CMK (cell line): ENCODE measurements at regions not wholly inside any gene's neighbourhood (a gene's known extent, or its start where the extent isn't known, plus 50 kb on each side); places are given as distances from the start of the nearest gene placed in this dataset.

Experiments
- DNase-seq: peaks from one replicate; pipeline ENCODE4 v3.0.0-alpha.2; 2010; ENCODE audit warnings: low read depth

DNA sequence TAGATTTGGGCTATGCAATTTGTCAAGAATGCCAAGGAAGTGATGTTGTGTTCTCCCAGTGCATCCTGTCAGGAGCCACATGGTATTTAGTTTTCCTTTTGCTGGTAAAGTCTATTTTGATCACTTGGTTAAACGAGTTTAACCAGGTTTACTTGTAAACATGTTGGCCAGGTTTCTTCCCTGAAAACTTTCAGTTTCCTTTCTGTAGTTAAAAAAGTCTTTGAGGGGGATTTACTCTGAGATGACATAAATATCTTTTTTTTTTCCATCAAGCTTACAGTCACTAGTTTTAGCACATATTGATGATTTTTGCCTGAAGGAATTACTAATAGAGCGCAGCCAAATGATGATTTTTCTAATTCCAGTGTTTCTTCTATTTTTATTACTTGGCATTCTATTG is 320.5 kb downstream of the PHF14 start:
- DNase-seq = no peak

DNA sequence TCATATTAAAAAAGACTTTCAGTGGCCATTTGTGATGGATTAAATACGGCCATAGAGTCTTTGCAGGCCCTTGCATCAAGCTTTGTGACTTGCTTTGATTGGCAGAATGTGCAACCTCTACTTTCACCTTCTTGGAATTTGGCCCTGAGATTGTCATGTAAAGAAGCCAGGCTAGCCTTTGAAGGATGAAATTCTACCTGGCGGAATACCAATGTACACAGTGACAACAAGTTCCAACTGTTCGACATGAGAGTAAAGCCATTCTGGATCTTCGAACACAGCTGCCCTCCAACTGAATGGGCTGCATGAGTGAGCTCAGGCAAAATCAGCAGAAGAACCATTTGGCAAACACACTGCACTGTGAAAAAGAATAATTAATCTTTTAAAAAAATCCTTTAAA is 321.3 kb downstream of the PHF14 start:
- DNase-seq = no peak

DNA sequence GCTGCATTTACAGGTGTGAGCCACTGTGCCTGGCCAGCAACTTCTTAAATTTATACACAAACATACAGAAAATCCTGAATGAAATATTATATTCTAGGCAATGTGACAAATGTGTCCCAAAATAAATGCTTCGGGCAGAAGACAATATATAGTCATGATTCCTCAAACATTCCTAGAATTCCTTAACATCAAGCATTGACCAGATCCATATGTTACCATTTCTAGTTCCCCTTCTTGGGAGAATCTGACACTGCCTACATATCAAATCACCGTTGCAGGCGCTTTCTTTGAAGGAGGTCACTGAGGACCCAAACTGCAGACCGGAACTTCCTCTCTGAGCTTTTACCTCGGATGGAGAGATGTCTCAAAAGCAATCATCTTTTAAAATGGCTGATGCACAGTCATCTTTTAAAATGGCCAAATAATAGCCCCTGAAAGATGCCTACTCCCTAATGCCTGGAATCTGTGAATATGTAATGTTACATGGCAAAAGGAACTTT is 323.5 kb downstream of the PHF14 start:
- no peak for DNase-seq

DNA sequence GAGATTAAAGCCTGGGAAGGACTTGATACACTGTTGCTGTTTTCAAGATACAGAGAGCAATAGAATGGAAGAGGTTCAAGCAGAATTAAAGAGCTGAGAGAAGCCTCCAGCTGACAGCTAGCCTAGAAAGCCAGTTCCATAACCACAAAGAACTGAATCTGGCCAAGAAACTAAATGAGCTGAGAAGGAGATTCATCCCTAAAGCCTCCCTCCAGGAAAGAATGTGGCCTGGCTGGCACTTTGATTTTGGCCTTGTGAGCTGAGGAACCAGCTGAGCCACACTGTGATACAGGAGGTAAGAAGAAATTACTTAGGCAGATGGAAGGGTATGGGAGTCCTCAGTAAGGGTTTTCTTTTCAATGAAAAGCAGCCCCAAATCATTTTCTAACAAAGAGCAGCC is 324.1 kb downstream of the PHF14 start:
- DNase-seq = no peak

- no peak for DNase-seq
Measured at GRCh38 chr7:11298220-11298619, 324.5 kb downstream of the PHF14 start.

- no peak for DNase-seq
Measured at GRCh38 chr7:11300241-11300640, 326.6 kb downstream of the PHF14 start.

- no peak for DNase-seq
Measured at GRCh38 chr7:11302121-11302520, 328.4 kb downstream of the PHF14 start.

DNA sequence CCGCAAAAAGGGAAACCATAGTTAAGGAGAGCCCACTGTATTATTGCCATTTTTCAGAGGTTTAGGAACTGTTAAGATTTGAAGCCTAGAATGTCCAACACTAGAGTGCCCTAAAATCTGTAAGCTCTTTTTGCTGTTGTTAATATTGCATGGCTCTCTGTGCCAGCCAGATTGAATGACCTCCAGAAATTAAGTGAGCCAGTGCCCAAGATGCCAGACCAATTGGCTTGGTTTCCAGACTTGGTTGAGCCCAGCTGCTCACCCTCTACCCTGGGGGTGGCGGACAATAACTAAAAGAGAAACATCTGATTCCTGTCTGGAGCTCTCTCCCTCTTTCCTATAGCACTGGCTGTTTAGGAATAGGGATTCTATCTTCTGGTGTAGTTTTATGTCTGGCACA is 340.1 kb downstream of the PHF14 start:
- DNase-seq = no peak

- DNase-seq = no peak
Measured at GRCh38 chr7:11315666-11316258, 342.1 kb downstream of the PHF14 start.

GRCh38 chr7:11317766-11318165 is 344.1 kb downstream of the PHF14 start:
- DNase-seq = no peak

DNA sequence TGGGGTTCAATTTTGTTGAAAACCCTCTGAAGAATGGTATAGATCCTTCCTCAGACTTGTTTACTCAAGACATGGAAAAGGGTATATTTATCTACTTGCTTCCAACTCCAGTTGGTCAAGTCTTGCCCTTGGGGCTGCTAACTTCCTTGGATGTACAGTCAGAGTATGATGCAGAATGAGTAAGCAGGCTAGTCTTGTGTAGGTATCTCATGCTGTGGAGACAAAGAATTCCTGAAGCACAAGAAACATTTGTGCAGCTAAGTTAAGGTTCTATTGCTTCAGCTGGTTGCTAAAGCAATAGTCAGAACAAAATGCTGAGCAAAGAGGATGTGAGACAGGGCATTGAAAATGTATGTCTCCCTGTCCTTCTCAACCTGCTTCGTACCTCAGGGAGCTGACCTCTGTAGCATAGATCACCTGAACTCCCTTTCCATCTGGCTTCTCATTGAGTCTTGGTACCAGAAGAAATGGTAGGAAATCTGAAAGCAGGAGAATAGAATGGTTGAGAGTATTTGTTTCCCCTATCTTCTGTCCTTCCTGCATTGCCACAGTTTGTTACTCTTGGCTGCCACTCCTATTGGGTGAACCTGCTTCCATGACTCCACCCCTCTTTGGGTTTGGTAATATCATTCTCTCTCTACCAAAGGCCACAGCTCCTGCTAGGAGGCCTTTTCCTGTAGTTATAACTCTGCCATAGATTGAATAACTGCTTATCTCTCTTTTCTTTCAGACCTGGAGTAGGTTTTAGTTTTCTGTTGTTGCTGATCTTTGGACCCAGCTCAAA is 346.0 kb downstream of the PHF14 start:
- no peak for DNase-seq
